Fibroblast of lung (primary cell): ENCODE measurements at regions not wholly inside any gene's neighbourhood (a gene's known extent, or its start where the extent isn't known, plus 50 kb on each side); places are given as distances from the start of the nearest gene placed in this dataset.

Experiments
- DNase-seq, 2 donors: peaks; one replicate each; pipeline versions ENCODE4 v3.0.0 to v3.0.0-alpha.2; 2010; ENCODE audit warnings: low read depth in 2 of 2
- H2AFZ ChIP-seq: 2 replicates; pipeline ENCODE4 v1.5.1; 2012; ENCODE audit warnings: low read length, control low read depth, inconsistent platforms
- H3K27ac ChIP-seq: 2 replicates; pipeline ENCODE4 v1.5.1; 2011; ENCODE audit warnings: low read length, control low read depth; ENCODE audit not compliant: insufficient read depth
- H3K27me3 ChIP-seq: 2 replicates; pipeline ENCODE4 v1.5.1; 2011; ENCODE audit warnings: mild to moderate bottlenecking, low read length; ENCODE audit not compliant: control insufficient read depth, insufficient read depth
- H3K36me3 ChIP-seq: 2 replicates; pipeline ENCODE4 v1.5.1; 2011; ENCODE audit warnings: low read length; ENCODE audit not compliant: control insufficient read depth, insufficient read depth
- H3K4me1 ChIP-seq: 2 replicates; pipeline ENCODE4 v1.5.1; 2011; ENCODE audit warnings: low read length; ENCODE audit not compliant: control insufficient read depth, insufficient read depth; ENCODE audit errors: extremely low read depth
- H3K4me2 ChIP-seq: 2 replicates; pipeline ENCODE4 v1.5.1; 2011; ENCODE audit warnings: low read length, control low read depth; ENCODE audit not compliant: insufficient read depth; ENCODE audit errors: extremely low read depth
- H3K4me3 ChIP-seq, 4 experiments: fragments of 200-600 bp in 1 of 4; sonication (generic) in 1 of 4; replicated peaks in 1 of 4; 2 replicates each; pipeline ENCODE4 v1.5.1; 2011 to 2016; ENCODE audit warnings: low read length in 4 of 4, low read depth in 3 of 4, mild to moderate bottlenecking in 3 of 4, control low read depth in 2 of 4, inconsistent platforms in 1 of 4, mixed read lengths in 1 of 4; ENCODE audit not compliant: insufficient read depth in 1 of 4; ENCODE audit errors: control extremely low read depth in 1 of 4
- H3K79me2 ChIP-seq: 2 replicates; pipeline ENCODE4 v1.5.1; 2012; ENCODE audit warnings: mild to moderate bottlenecking, low read length, inconsistent platforms; ENCODE audit not compliant: control insufficient read depth, insufficient read depth
- H3K9ac ChIP-seq: 2 replicates; pipeline ENCODE4 v1.5.1; 2011; ENCODE audit warnings: mild to moderate bottlenecking, low read length, control low read depth; ENCODE audit not compliant: insufficient read depth
- H3K9me3 ChIP-seq: 2 replicates; pipeline ENCODE4 v1.5.1; 2012; ENCODE audit warnings: low read depth, low read length; ENCODE audit not compliant: control insufficient read depth, insufficient read depth
- H4K20me1 ChIP-seq: 2 replicates; pipeline ENCODE4 v1.5.1; 2011; ENCODE audit warnings: low read length; ENCODE audit not compliant: control insufficient read depth, insufficient read depth; ENCODE audit errors: extremely low read depth
- CTCF ChIP-seq, 2 donors: IDR thresholded peaks in 1 of 2; conservative IDR thresholded peaks in 1 of 2; 1 replicate in 1 of 2; 2 replicates in 1 of 2; pipeline ENCODE4 v1.5.1; 2011 to 2012; ENCODE audit warnings: low read length in 2 of 2, control low read depth in 1 of 2, inconsistent platforms in 1 of 2, low read depth in 1 of 2, mild to moderate bottlenecking in 1 of 2
- EZH2 ChIP-seq: IDR thresholded peaks from 2 replicates; pipeline ENCODE4 v1.5.1; 2012; ENCODE audit warnings: low read length, control low read depth, mild to moderate bottlenecking; ENCODE audit errors: missing control alignments

- no peaks in the 10 kb centered on the region for H3K27me3 ChIP-seq
- no peak overlapping the region for H3K27ac ChIP-seq
- no peak overlapping the region for H3K9ac ChIP-seq
- no peaks in the 10 kb centered on the region for H4K20me1 ChIP-seq
- no peak overlapping the region for H3K4me2 ChIP-seq
- no peaks in the 10 kb centered on the region for H3K36me3 ChIP-seq
- no peak for DNase-seq
- no peaks in the 10 kb centered on the region for H3K9me3 ChIP-seq
- no peak for TF ChIP-seq CTCF (conservative IDR thresholded peaks at IDR 0.05 in 1 of 2, IDR thresholded peaks at IDR 0.05 in 1 of 2; ENCODE audit: low read depth in 1 of 2, low read length in 2 of 2)
- TF ChIP-seq EZH2 = no peak
- no peak overlapping the region for H2AFZ ChIP-seq
- no peaks in the 10 kb centered on the region for H3K79me2 ChIP-seq
- no peaks in the 10 kb centered on the region for H3K4me1 ChIP-seq
- H3K4me3 ChIP-seq = no peak overlapping the region
Observed at GRCh38 chr1:163770265-163770664, 448.5 kb downstream of the NUF2 start.

GRCh38 chr1:163771637-163772036, 449.9 kb downstream of the NUF2 start:
- TF ChIP-seq EZH2 (no peak), CTCF (conservative IDR thresholded peaks at IDR 0.05 in 1 of 2, IDR thresholded peaks at IDR 0.05 in 1 of 2; ENCODE audit: low read depth in 1 of 2, low read length in 2 of 2) (no peak)
- Histone ChIP-seq H3K4me3 (no peak overlapping the region), H3K79me2 (no peaks in the 10 kb centered on the region), H3K36me3 (no peaks in the 10 kb centered on the region), H3K27ac (no peak overlapping the region), H2AFZ (no peak overlapping the region), H3K4me2 (no peak overlapping the region), H3K27me3 (no peaks in the 10 kb centered on the region), H4K20me1 (no peaks in the 10 kb centered on the region), H3K9ac (no peak overlapping the region), H3K4me1 (no peaks in the 10 kb centered on the region), H3K9me3 (no peaks in the 10 kb centered on the region)
- DNase-seq = no peak

- H3K4me1 ChIP-seq = no peaks in the 10 kb centered on the region
- no peak overlapping the region for H3K9ac ChIP-seq
- H2AFZ ChIP-seq = no peak overlapping the region
- no peak overlapping the region for H3K4me3 ChIP-seq
- no peaks in the 10 kb centered on the region for H3K27me3 ChIP-seq
- no peak overlapping the region for H3K27ac ChIP-seq
- no peaks in the 10 kb centered on the region for H3K36me3 ChIP-seq
- no peak overlapping the region for H3K4me2 ChIP-seq
- DNase-seq = no peak
- H3K79me2 ChIP-seq = no peaks in the 10 kb centered on the region
- H3K9me3 ChIP-seq = no peaks in the 10 kb centered on the region
- H4K20me1 ChIP-seq = no peaks in the 10 kb centered on the region
- TF ChIP-seq EZH2 (no peak), CTCF (conservative IDR thresholded peaks at IDR 0.05 in 1 of 2, IDR thresholded peaks at IDR 0.05 in 1 of 2; ENCODE audit: low read depth in 1 of 2, low read length in 2 of 2) (no peak)
Observed at GRCh38 chr1:163772246-163772645, 450.5 kb downstream of the NUF2 start.
